GM12878 (cell line): ENCODE measurements at regions not wholly inside any gene's neighbourhood (a gene's known extent, or its start where the extent isn't known, plus 50 kb on each side); places are given as distances from the start of the nearest gene placed in this dataset.

Experiments
- GABPA ChIP-seq: IDR thresholded peaks from 2 replicates; pipeline ENCODE4 v1.6.1; 2014; ENCODE audit warnings: antibody characterized with exemption, low read depth, mild to moderate bottlenecking, inconsistent platforms
- RCOR1 ChIP-seq: conservative IDR thresholded peaks from 2 replicates; pipeline ENCODE4 v1.6.1; 2012; ENCODE audit warnings: low read depth, low read length, improper control_type of control experiment
- SREBF2 ChIP-seq: IDR thresholded peaks from 2 replicates; pipeline ENCODE4 v1.6.1; 2012; ENCODE audit warnings: mild to moderate bottlenecking, low read length
- TF ChIP-seq, protein P1 (sequence below): fragments of 450-650 bp; formaldehyde crosslinking; IDR thresholded peaks from 2 replicates; pipeline ENCODE4 v1.4.0; 2020; ENCODE audit warnings: mild to moderate bottlenecking, moderate library complexity

- TF ChIP-seq RCOR1 (no peak), SREBF2 (no peak), GABPA (no peak)
- TF ChIP-seq, protein P1, sequence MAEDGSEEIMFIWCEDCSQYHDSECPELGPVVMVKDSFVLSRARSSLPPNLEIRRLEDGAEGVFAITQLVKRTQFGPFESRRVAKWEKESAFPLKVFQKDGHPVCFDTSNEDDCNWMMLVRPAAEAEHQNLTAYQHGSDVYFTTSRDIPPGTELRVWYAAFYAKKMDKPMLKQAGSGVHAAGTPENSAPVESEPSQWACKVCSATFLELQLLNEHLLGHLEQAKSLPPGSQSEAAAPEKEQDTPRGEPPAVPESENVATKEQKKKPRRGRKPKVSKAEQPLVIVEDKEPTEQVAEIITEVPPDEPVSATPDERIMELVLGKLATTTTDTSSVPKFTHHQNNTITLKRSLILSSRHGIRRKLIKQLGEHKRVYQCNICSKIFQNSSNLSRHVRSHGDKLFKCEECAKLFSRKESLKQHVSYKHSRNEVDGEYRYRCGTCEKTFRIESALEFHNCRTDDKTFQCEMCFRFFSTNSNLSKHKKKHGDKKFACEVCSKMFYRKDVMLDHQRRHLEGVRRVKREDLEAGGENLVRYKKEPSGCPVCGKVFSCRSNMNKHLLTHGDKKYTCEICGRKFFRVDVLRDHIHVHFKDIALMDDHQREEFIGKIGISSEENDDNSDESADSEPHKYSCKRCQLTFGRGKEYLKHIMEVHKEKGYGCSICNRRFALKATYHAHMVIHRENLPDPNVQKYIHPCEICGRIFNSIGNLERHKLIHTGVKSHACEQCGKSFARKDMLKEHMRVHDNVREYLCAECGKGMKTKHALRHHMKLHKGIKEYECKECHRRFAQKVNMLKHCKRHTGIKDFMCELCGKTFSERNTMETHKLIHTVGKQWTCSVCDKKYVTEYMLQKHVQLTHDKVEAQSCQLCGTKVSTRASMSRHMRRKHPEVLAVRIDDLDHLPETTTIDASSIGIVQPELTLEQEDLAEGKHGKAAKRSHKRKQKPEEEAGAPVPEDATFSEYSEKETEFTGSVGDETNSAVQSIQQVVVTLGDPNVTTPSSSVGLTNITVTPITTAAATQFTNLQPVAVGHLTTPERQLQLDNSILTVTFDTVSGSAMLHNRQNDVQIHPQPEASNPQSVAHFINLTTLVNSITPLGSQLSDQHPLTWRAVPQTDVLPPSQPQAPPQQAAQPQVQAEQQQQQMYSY (CRISPR knock-in tag): no peak
Measured at GRCh38 chr2:106037932-106038331, 156.2 kb downstream of the UXS1 start.
